ENCODE measurements at regions not wholly inside any gene's neighbourhood (a gene's known extent, or its start where the extent isn't known, plus 50 kb on each side); places are given as distances from the start of the nearest gene placed in this dataset.
A peak's percentile ranks its signal among the peaks of the same experiment; 100 is the strongest.

DNA sequence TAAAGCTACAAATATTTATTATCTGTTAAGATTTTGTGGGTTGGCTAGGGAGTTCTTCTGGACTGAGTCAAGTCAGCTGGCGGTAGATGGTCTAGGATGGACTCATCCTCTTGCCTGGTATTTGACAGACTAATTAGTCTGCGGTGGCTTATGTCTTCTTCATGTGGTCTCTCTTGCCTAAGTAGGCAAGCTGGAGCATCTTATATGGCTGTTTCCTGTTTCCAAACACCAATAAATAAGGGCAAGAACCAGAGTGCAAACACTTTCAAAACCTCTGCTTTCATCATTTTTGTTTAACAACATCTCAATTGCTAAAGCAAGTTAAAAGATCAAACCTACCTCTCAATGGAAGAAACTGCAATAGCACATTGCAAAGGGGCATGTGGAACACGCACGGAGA is 484.8 kb downstream of the PTPRC start:
- Mint-ChIP-seq H3K27ac (no peak overlapping the region), H3K4me3 (no peak overlapping the region), H3K9me3 (no peaks in the 10 kb centered on the region), H3K27me3 (ENCODE audit: low read depth) (no peaks in the 10 kb centered on the region), H3K4me1 (ENCODE audit: low read depth) (peaks cover 20% of the 10 kb centered on the region), H3K36me3 (ENCODE audit: insufficient read depth in 2 of 2) (no peaks in the 10 kb centered on the region)
- ATAC-seq (replicated peaks in 1 of 2) (no peak), DNase-seq (no peak)

DNA sequence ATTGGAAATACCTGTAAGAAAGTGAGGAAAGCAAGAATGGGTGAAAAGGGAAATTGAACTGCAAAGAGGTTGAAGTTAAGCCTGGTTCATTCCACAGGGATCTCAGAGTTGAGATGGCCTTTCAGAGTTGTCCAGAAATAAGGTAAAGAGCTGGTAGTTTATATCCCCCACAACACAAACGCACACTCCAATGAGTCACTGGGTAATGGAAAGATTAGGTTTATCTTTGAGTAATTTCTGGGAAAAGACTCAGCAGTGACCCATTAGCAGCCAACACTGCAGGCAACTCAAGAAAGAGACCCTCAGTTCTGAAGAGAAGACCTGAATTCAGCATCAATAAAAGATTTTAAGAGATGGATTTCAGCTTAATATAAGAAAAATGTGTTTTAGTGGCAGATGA is 485.5 kb downstream of the PTPRC start:
- H3K27me3 Mint-ChIP-seq (ENCODE audit: low read depth): no peaks in the 10 kb centered on the region
- H3K9me3 Mint-ChIP-seq: no peaks in the 10 kb centered on the region
- DNase-seq (no peak), ATAC-seq (replicated peaks in 1 of 2) (no peak)
- H3K4me3 Mint-ChIP-seq: no peak overlapping the region
- H3K27ac Mint-ChIP-seq: no peak overlapping the region
- no peaks in the 10 kb centered on the region for H3K36me3 Mint-ChIP-seq (ENCODE audit: insufficient read depth in 2 of 2)
- peaks cover 20% of the 10 kb centered on the region for H3K4me1 Mint-ChIP-seq (ENCODE audit: low read depth)

DNA sequence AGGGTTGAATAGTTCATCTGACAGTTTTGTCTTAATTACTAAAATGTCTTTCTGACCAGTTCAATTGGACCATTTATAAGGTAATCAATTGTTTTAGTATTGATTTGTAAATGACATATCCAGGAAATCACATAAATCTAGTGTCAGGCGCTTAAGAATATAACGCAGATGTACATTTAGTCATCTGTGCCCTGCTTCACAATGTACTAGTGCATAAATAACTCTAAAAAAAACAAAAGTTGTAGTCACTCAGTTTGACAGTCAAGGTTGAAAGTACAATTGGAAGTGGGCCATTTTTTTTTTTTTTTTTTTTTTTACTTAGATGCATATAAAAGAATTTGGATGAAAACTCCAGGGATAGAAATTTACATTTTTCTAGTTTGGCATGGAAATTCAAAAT is 490.4 kb downstream of the PTPRC start:
- Mint-ChIP-seq H3K27ac (no peak overlapping the region), H3K27me3 (ENCODE audit: low read depth) (no peaks in the 10 kb centered on the region), H3K36me3 (ENCODE audit: insufficient read depth in 2 of 2) (no peaks in the 10 kb centered on the region), H3K4me1 (ENCODE audit: low read depth) (peaks cover 4% of the 10 kb centered on the region), H3K4me3 (no peak overlapping the region), H3K9me3 (peaks cover 0 to 2% of the 10 kb centered on the region in 2 donors)
- no peak for ATAC-seq (replicated peaks in 1 of 2)
- no peak for DNase-seq

DNA sequence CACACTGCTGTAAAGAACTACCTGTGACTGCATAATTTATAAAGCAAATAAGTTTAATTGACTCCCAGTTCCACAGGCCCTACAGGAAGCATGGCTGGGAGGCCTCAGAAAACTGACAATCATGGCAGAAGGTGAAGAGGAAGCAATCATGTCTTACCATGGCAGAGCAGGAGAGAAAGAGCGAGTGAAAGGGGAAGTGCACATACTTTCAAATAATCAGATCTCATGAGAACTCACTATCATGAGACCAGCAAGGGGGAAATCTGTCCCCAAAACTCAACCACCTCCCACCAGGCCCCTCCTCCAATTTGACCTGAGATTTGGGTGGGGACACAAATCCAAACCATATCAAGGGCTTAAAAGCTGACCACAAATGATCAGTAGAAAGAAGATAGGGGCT is 493.2 kb downstream of the PTPRC start:
- Mint-ChIP-seq H3K27ac (no peak overlapping the region), H3K4me3 (no peak overlapping the region), H3K9me3 (peaks cover 0 to 2% of the 10 kb centered on the region in 2 donors), H3K27me3 (ENCODE audit: low read depth) (no peaks in the 10 kb centered on the region), H3K36me3 (ENCODE audit: insufficient read depth in 2 of 2) (no peaks in the 10 kb centered on the region), H3K4me1 (ENCODE audit: low read depth) (peaks cover under 1% of the 10 kb centered on the region)
- no peak for ATAC-seq (replicated peaks in 1 of 2)
- no peak for DNase-seq

DNA sequence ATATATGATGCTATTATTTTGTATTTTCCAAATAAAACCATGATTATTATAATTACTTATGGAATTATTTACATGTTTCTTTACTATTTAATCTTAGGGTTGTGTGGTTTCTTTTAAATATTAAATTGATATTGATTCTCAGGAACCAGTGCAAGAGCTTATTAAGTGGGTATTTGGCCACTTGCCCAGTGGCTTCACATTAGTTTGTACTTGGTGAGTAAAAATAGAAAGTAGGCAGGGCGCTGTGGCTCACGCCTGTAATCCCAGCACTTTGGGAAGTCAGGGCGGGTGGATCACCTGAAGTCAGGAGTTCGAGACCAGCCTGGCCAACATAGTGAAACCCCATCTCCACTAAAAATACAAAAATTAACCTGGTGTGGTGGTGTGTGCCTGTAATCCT is 497.1 kb downstream of the PTPRC start:
- Mint-ChIP-seq H3K27me3 (ENCODE audit: low read depth) (no peaks in the 10 kb centered on the region), H3K36me3 (ENCODE audit: insufficient read depth in 2 of 2) (no peaks in the 10 kb centered on the region), H3K9me3 (peaks cover 2% of the 10 kb centered on the region in 2 donors), H3K4me1 (ENCODE audit: low read depth) (peaks cover 10% of the 10 kb centered on the region), H3K27ac (no peak overlapping the region), H3K4me3 (no peak overlapping the region)
- ATAC-seq (replicated peaks in 1 of 2) (no peak), DNase-seq (no peak)

DNA sequence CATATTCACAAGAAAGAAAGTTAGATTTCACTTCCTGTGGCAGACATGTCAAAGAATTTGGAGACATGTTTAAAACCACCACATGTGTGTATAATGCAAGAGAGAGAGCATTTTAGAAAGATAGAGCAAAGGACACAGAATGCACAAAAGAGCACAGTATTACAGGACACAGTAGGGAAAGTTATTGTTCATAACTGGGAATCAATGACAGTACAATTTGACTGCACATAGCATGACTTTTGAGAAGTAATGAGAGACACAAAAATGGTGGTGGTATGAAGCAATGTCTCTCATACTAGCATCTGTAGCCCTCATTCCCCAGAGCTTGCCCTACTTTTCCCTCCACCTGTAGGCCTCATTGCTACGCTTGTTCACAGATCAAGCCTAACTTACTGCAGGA is 499.2 kb downstream of the PTPRC start:
- DNase-seq: no peak
- H3K4me1 Mint-ChIP-seq (ENCODE audit: low read depth): peaks cover 10% of the 10 kb centered on the region
- no peak for ATAC-seq (replicated peaks in 1 of 2)
- H3K27me3 Mint-ChIP-seq (ENCODE audit: low read depth): no peaks in the 10 kb centered on the region
- peaks cover 0 to 2% of the 10 kb centered on the region in 2 donors for H3K9me3 Mint-ChIP-seq
- H3K27ac Mint-ChIP-seq: no peak overlapping the region
- no peak overlapping the region for H3K4me3 Mint-ChIP-seq
- H3K36me3 Mint-ChIP-seq (ENCODE audit: insufficient read depth in 2 of 2): no peaks in the 10 kb centered on the region

DNA sequence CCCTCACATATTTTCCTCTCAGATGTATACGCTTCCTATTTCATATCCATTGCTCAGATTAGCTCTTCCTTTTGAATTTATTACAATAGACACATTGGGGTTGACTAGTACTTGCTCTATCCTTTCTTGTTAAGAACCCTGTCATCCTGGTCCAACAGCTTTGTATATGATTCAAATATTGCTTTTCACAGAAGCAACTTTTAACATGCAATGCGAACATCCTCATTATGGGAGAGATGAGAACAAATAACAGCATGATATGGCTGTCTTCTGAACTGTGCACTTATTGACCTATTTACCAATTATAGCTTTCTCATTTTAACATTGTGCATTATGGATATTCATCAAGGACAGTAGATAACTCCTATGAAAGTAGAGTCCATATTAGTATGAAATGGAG is 510.8 kb downstream of the PTPRC start:
- H3K4me1 Mint-ChIP-seq (ENCODE audit: low read depth): no peaks in the 10 kb centered on the region
- ATAC-seq (replicated peaks in 1 of 2): no peak
- no peaks in the 10 kb centered on the region for H3K9me3 Mint-ChIP-seq
- DNase-seq: no peak
- H3K4me3 Mint-ChIP-seq: no peak overlapping the region
- H3K27ac Mint-ChIP-seq: no peak overlapping the region
- peaks cover 13% of the 10 kb centered on the region for H3K27me3 Mint-ChIP-seq (ENCODE audit: low read depth)
- H3K36me3 Mint-ChIP-seq (ENCODE audit: insufficient read depth in 2 of 2): no peaks in the 10 kb centered on the region

DNA sequence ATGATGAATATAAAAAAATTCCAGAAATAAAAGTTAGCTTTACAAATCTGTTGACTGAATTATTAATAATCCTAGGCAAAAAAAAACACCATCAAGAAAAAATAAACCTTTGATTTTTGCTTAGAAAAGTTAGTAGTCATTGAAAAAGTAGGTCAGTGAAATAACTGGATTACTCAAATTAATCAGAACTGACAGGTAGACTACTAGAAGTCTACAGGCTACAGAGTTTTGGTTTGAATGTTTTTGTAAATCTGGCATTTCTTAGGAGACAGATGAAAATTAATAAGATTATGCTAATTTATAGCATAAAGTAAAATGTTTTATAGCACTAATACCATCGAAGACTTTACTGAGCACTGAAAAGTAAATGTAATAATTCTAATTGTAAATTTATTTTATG is 511.9 kb downstream of the PTPRC start:
- Mint-ChIP-seq H3K9me3 (no peaks in the 10 kb centered on the region), H3K4me3 (no peak overlapping the region), H3K27ac (no peak overlapping the region), H3K4me1 (ENCODE audit: low read depth) (no peaks in the 10 kb centered on the region), H3K27me3 (ENCODE audit: low read depth) (peaks cover 13% of the 10 kb centered on the region), H3K36me3 (ENCODE audit: insufficient read depth in 2 of 2) (no peaks in the 10 kb centered on the region)
- DNase-seq (no peak), ATAC-seq (replicated peaks in 1 of 2) (no peak)

DNA sequence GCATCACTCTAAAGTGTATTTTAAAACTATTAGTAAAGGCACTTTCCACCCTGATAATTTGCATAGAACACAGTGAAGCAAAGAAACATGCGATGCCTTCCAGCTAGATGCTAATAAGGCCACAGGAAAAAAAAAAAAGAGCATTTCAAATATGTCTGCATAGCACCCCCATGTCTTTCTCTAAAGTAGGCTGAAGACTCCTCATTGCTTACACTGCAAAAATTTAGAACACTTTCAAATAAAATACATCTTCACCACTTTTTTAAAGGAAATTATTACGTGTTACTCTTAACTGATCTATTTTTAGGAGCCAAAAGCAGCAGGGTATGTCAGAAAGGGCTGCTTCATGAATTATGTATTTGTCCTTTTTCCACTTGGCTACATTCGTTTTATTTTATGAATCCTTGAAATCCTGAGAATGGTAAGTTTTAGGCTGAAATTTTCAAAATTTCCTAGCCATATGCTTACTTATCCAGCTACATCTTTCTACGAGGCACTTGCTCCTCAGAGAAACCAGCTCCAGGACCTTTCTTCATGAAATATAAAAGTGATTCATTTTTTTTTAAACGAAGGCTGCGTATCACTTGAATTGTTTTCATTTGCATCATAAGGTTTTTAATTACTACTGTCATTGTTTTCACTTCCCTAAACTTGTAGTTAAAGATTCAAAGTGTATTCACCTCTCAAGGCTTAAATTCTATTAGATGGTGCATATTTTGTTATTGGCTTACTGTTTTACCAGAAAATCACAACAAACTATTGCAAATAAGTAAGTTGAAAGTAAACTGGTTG is 513.0 kb downstream of the PTPRC start:
- ATAC-seq (replicated peaks in 1 of 2) (no peak), DNase-seq (no peak)
- no peak overlapping the region for H3K4me3 Mint-ChIP-seq
- H3K4me1 Mint-ChIP-seq (ENCODE audit: low read depth): no peaks in the 10 kb centered on the region
- no peak overlapping the region for H3K27ac Mint-ChIP-seq
- no peaks in the 10 kb centered on the region for H3K36me3 Mint-ChIP-seq (ENCODE audit: insufficient read depth in 2 of 2)
- peaks cover 10% of the 10 kb centered on the region for H3K27me3 Mint-ChIP-seq (ENCODE audit: low read depth)
- no peaks in the 10 kb centered on the region for H3K9me3 Mint-ChIP-seq

DNA sequence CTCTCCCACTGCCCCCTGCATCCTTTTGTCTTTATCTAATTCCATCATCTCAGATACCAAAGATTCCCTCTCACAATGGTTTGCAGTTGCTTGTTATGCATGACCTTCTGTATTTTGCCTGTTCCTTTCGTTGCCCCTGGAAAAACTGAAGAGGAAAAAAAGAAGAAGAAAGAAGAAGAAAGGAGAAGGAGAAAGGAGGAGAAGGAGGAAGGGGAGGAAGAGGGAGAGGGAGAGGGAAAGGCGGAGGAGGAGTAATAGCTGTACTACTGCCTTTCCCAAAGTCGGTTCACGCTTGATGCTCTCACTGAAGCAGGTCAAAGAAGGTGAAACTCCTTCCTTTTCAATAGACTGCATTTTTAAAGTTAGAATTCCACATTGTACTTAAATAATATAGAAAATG is 513.8 kb downstream of the PTPRC start:
- no peak overlapping the region for H3K4me3 Mint-ChIP-seq
- H3K4me1 Mint-ChIP-seq (ENCODE audit: low read depth): no peaks in the 10 kb centered on the region
- H3K36me3 Mint-ChIP-seq (ENCODE audit: insufficient read depth in 2 of 2): no peaks in the 10 kb centered on the region
- H3K9me3 Mint-ChIP-seq: no peaks in the 10 kb centered on the region
- peaks cover 6% of the 10 kb centered on the region for H3K27me3 Mint-ChIP-seq (ENCODE audit: low read depth)
- ATAC-seq (replicated peaks in 1 of 2) (no peak), DNase-seq (no peak)
- H3K27ac Mint-ChIP-seq: no peak overlapping the region

DNA sequence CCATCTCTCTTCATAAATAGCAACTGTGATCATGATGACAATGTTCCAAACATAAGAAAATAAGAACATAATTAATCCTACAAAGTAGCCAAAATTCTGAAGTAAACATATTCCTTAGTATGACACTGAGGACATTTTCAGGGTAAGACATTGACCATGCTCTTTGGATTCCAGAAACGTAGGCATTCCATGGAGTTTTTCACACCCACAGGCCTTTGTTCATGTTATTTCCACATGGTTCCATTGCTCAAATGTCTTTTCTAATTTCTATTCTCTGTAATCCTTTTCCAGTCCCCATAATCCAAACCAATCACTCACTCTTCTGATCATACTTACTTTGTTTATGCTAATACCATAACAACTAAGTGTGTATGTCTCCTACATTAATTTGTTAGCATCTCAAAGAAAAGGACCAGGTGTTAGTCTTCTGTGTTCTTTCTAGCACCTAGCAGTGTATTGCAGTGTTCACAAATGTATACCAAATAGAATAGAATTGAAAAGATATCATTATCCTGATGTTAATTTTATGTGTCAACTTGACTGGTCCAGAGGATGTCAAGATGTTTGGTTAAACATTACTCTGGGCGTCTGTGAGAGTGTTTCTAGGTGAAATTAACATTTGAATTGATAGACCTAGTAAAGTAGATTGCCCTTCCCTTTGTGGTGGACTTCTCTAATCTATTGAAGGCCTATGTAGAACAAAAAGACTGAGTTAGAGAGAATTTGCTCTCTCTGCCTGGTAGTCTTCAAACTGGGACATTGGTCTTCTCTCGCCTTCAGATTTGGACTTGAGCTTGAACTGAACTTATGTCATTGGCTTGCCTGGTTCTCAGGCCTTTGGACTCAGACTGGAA is 516.6 kb downstream of the PTPRC start:
- no peak for ATAC-seq (replicated peaks in 1 of 2)
- no peak for DNase-seq
- no peaks in the 10 kb centered on the region for H3K4me1 Mint-ChIP-seq (ENCODE audit: low read depth)
- H3K36me3 Mint-ChIP-seq (ENCODE audit: insufficient read depth in 2 of 2): no peaks in the 10 kb centered on the region
- H3K27me3 Mint-ChIP-seq (ENCODE audit: low read depth): peaks cover 6% of the 10 kb centered on the region
- H3K9me3 Mint-ChIP-seq: no peaks in the 10 kb centered on the region
- H3K27ac Mint-ChIP-seq: no peak overlapping the region
- H3K4me3 Mint-ChIP-seq: no peak overlapping the region

DNA sequence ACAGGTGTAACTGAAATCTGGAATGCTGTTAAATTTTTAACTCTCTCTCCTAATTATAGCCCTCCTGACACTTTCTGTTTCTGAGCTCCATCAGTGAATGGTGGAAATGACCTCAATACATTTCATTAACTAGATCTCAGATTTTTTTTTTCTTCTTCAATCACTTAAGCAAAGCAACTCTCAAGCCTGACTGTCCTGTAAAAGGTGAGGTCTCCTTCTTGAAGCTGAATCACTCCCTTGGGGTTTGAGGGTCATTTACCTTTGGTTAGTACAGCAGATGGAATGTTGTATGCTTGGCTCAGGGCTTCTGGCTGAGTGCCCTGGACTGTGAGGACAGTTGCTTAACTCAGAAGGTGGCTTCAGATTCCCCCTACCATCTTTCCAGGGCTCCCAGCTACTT is 518.7 kb downstream of the PTPRC start:
- Mint-ChIP-seq H3K36me3 (ENCODE audit: insufficient read depth in 2 of 2) (no peaks in the 10 kb centered on the region), H3K27ac (no peak overlapping the region), H3K27me3 (ENCODE audit: low read depth) (peaks cover 4% of the 10 kb centered on the region), H3K9me3 (no peaks in the 10 kb centered on the region), H3K4me3 (no peak overlapping the region), H3K4me1 (ENCODE audit: low read depth) (peaks cover 12% of the 10 kb centered on the region)
- DNase-seq (no peak), ATAC-seq (replicated peaks in 1 of 2) (no peak)

DNA sequence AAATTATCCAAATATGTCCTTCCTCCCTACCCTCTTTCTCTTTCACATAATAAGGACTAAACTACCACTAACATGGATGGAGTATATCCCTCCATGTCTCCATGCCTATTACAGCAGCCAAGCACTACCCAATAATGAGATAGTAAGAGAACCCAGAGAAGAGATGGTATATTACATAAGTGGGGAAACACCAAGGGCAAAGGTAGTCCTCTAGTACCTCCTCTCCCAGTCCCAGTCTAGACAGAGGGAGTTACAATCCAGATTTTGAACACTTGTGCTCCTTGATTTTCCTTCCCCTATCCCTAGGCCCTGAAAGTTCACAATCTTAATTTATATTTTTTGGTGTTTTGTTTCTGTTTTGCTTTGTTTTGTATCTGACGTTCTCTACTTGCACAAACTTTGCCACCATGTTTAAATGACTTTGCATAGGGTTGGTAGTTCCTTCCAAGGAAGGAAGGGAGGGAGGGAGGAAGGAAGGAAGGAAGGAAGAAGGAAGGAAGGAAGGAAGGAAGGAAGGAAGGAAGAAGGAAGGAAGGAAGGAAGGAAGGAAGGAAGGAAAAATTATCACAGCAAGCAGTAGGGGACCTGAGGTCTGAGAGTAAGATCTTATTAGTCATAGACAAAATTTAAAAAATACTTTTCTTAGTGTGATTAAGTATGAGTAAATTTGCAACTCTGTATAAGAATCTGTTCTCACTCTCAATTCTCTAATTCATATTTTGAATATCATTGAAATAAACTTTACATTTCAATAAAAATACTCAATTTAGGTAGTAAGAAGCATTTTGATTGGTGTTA is 521.9 kb downstream of the PTPRC start:
- no peak overlapping the region for H3K27ac Mint-ChIP-seq
- no peaks in the 10 kb centered on the region for H3K36me3 Mint-ChIP-seq (ENCODE audit: insufficient read depth in 2 of 2)
- H3K4me1 Mint-ChIP-seq (ENCODE audit: low read depth): peaks cover 31% of the 10 kb centered on the region
- no peaks in the 10 kb centered on the region for H3K27me3 Mint-ChIP-seq (ENCODE audit: low read depth)
- H3K9me3 Mint-ChIP-seq: no peaks in the 10 kb centered on the region
- no peak for DNase-seq
- peak; percentile 30 to 40 for ATAC-seq (replicated peaks in 1 of 2)
- peak overlapping the region in 1 of 2 donors; percentile 8 for H3K4me3 Mint-ChIP-seq
